Body of pancreas (tissue), 4 donors: ENCODE measurements at regions not wholly inside any gene's neighbourhood (a gene's known extent, or its start where the extent isn't known, plus 50 kb on each side); places are given as distances from the start of the nearest gene placed in this dataset.

Source experiments
- POLR2A ChIP-seq, 3 donors: fragments of 450-650 bp; IDR thresholded peaks; one replicate each; pipeline ENCODE4 v1.6.1; 2016; ENCODE audit warnings: antibody characterized with exemption in 3 of 3, mild to moderate bottlenecking in 2 of 3
- TF ChIP-seq, protein P1 (sequence below), 7 experiments: fragments of 450-650 bp in 4 of 7; fragments of 200-600 bp in 3 of 7; sonication (generic) in 3 of 7; IDR thresholded peaks; one replicate each; pipeline ENCODE4 v1.5.1; 2016 to 2019; ENCODE audit warnings: antibody characterized with exemption in 7 of 7

DNA sequence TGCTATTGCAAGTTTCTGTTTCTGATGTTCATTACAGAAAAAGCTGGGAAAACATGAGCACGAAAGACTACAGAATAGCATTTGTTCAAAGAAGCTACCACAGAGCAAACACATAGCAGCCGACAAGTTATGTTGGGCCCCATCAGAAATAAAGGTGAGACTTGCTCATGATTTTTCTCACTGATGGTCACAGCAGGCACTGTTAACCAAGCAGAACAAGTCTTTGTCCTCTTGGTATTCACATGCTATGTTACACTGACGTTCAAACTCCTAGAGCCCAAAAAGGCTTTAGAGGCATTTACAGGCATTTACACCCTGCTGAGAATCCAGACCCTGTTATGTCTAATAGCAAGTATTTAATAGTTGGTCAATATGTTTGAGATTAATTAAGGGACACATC is 235.0 kb upstream of the HNMT start:
- TF ChIP-seq, protein P1, sequence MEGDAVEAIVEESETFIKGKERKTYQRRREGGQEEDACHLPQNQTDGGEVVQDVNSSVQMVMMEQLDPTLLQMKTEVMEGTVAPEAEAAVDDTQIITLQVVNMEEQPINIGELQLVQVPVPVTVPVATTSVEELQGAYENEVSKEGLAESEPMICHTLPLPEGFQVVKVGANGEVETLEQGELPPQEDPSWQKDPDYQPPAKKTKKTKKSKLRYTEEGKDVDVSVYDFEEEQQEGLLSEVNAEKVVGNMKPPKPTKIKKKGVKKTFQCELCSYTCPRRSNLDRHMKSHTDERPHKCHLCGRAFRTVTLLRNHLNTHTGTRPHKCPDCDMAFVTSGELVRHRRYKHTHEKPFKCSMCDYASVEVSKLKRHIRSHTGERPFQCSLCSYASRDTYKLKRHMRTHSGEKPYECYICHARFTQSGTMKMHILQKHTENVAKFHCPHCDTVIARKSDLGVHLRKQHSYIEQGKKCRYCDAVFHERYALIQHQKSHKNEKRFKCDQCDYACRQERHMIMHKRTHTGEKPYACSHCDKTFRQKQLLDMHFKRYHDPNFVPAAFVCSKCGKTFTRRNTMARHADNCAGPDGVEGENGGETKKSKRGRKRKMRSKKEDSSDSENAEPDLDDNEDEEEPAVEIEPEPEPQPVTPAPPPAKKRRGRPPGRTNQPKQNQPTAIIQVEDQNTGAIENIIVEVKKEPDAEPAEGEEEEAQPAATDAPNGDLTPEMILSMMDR (IDR thresholded peaks at IDR 0.05), result no peak
- TF ChIP-seq POLR2A (IDR thresholded peaks at IDR 0.05), result no peak
